WTC11 (cell line): ENCODE measurements at regions not wholly inside any gene's neighbourhood (a gene's known extent, or its start where the extent isn't known, plus 50 kb on each side); places are given as distances from the start of the nearest gene placed in this dataset.

ENCODE experiments used
- ATAC-seq: fragments of 200-7000 bp; cut with Tn5 transposase; 2 replicates; pipeline ENCODE4 v1.10.0; 2021; ENCODE audit warnings: mild to moderate bottlenecking, moderate library complexity
- CTCF ChIA-PET: fragments of 300-600 bp; sonication (Branson Sonifier 250); formaldehyde crosslinking; loops from one replicate; lab custom pipeline; 2021; ENCODE audit warnings: antibody characterized with exemption; lab: Charles Lee
- POLR2A ChIA-PET: fragments of 350-600 bp; sonication (Branson Sonifier 250); formaldehyde crosslinking; loops from one replicate; lab custom pipeline; 2021; ENCODE audit warnings: antibody characterized with exemption; lab: Charles Lee
- DNase-seq: peaks from one replicate; pipeline ENCODE4 v3.0.0; 2021; ENCODE audit warnings: low spot score
- H3K27ac Mint-ChIP-seq: 2 replicates; pipeline ENCODE4 v1.8.0; 2021; ENCODE audit warnings: mixed read lengths
- H3K27me3 Mint-ChIP-seq: 2 replicates; pipeline ENCODE4 v1.8.0; 2021; ENCODE audit warnings: low read depth, mild to moderate bottlenecking, moderate library complexity, mixed read lengths
- H3K36me3 Mint-ChIP-seq: 2 replicates; pipeline ENCODE4 v1.8.0; 2021; ENCODE audit warnings: mixed read lengths
- H3K4me1 Mint-ChIP-seq: 2 replicates; pipeline ENCODE4 v1.8.0; 2022; ENCODE audit warnings: mixed read lengths
- H3K4me3 Mint-ChIP-seq: 2 replicates; pipeline ENCODE4 v1.8.0; 2021; ENCODE audit warnings: mild to moderate bottlenecking, moderate library complexity, mixed read lengths
- H3K9me3 Mint-ChIP-seq: 2 replicates; pipeline ENCODE4 v1.8.0; 2021; ENCODE audit warnings: mixed read lengths
- ATF6 ChIP-seq: sonication (generic); formaldehyde crosslinking; IDR thresholded peaks from 2 replicates; pipeline ENCODE4 v1.8.1; 2023; ENCODE audit warnings: mild to moderate bottlenecking, missing genetic modification reagents
- CREB1 ChIP-seq: sonication (generic); formaldehyde crosslinking; IDR thresholded peaks from 2 replicates; pipeline ENCODE4 v1.8.0; 2023; ENCODE audit warnings: mild to moderate bottlenecking, missing genetic modification reagents
- E2F5 ChIP-seq: sonication (generic); formaldehyde crosslinking; IDR thresholded peaks from 2 replicates; pipeline ENCODE4 v1.8.1; 2022; ENCODE audit warnings: mild to moderate bottlenecking, moderate library complexity, missing genetic modification reagents
- EMX1 ChIP-seq: fragments of 250-450 bp; sonication (Bioruptor Pico); IDR thresholded peaks from 2 replicates; pipeline ENCODE4 v1.8.0; 2021; ENCODE audit warnings: mild to moderate bottlenecking
- JAZF1 ChIP-seq: fragments of 250-450 bp; sonication (Bioruptor Pico); IDR thresholded peaks from 2 replicates; pipeline ENCODE4 v1.9.0; 2021; ENCODE audit warnings: moderate library complexity, mild to moderate bottlenecking, inconsistent platforms
- NFE2L1 ChIP-seq: sonication (generic); formaldehyde crosslinking; IDR thresholded peaks from 2 replicates; pipeline ENCODE4 v1.8.1; 2023; ENCODE audit warnings: missing genetic modification reagents
- NFYB ChIP-seq: sonication (generic); formaldehyde crosslinking; conservative IDR thresholded peaks from 2 replicates; pipeline ENCODE4 v1.8.0; 2022; ENCODE audit warnings: low read depth, missing genetic modification reagents
- NR3C1 ChIP-seq: sonication (generic); formaldehyde crosslinking; conservative IDR thresholded peaks from 2 replicates; pipeline ENCODE4 v1.8.1; 2023; ENCODE audit warnings: low read depth, mild to moderate bottlenecking, missing genetic modification reagents
- SMAD3 ChIP-seq: sonication (generic); formaldehyde crosslinking; IDR thresholded peaks from 2 replicates; pipeline ENCODE4 v1.8.0; 2022; ENCODE audit warnings: missing genetic modification reagents, mild to moderate bottlenecking, borderline replicate concordance
- SOX15 ChIP-seq: fragments of 250-450 bp; sonication (Bioruptor Pico); IDR thresholded peaks from 2 replicates; pipeline ENCODE4 v1.9.0; 2021; ENCODE audit warnings: mild to moderate bottlenecking
- SP1 ChIP-seq: sonication (generic); formaldehyde crosslinking; conservative IDR thresholded peaks from 2 replicates; pipeline ENCODE4 v1.8.1; 2022; ENCODE audit warnings: missing genetic modification reagents
- TEAD1 ChIP-seq: sonication (generic); formaldehyde crosslinking; IDR thresholded peaks from 2 replicates; pipeline ENCODE4 v1.8.0; 2022; ENCODE audit warnings: mild to moderate bottlenecking, missing genetic modification reagents
- TP53 ChIP-seq: sonication (generic); formaldehyde crosslinking; IDR thresholded peaks from 2 replicates; pipeline ENCODE4 v1.8.1; 2023; ENCODE audit warnings: mild to moderate bottlenecking, missing genetic modification reagents
- ZMAT4 ChIP-seq: fragments of 250-450 bp; sonication (Bioruptor Pico); IDR thresholded peaks from 2 replicates; pipeline ENCODE4 v1.9.0; 2021; ENCODE audit warnings: mild to moderate bottlenecking
- ZNF232 ChIP-seq: sonication (generic); formaldehyde crosslinking; IDR thresholded peaks from 2 replicates; pipeline ENCODE4 v1.8.0; 2022; ENCODE audit warnings: mild to moderate bottlenecking, missing genetic modification reagents
- ZNF416 ChIP-seq: fragments of 250-450 bp; sonication (Bioruptor Pico); IDR thresholded peaks from 2 replicates; pipeline ENCODE4 v1.9.0; 2021; ENCODE audit warnings: mild to moderate bottlenecking, inconsistent platforms
- TF ChIP-seq, protein P1 (sequence below): sonication (generic); formaldehyde crosslinking; conservative IDR thresholded peaks from 2 replicates; pipeline ENCODE4 v1.8.1; 2022; ENCODE audit warnings: mild to moderate bottlenecking, missing genetic modification reagents
- TF ChIP-seq, protein P2 (sequence below): sonication (generic); formaldehyde crosslinking; IDR thresholded peaks from 2 replicates; pipeline ENCODE4 v1.8.0; 2022; ENCODE audit warnings: mild to moderate bottlenecking, missing genetic modification reagents
- TF ChIP-seq, protein P3 (sequence below): sonication (generic); formaldehyde crosslinking; IDR thresholded peaks from 2 replicates; pipeline ENCODE4 v1.8.1; 2022; ENCODE audit warnings: low read depth, mild to moderate bottlenecking, moderate library complexity, missing genetic modification reagents, borderline replicate concordance

DNA sequence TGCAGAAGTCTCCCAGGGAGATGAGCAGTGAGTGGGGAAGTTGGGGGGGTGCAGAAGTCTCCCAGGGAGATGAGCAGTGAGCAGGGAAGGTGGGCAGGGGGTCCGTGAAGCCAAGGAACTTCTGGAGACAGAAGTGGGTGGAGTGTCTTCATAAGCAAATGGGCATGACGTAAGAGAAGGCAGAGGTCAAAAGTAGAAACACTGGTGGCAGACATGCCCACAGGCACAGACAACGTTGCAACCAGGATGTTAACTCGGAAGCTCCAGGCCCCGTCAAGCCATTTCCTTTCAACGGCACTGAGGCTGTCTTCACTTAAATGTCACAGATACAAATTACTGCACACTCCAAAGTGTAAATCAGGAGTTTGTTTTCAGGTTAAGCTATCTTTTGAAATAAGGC is 186.1 kb downstream of the SHANK2 start:
- H3K4me1 Mint-ChIP-seq: peaks cover 8% of the 10 kb centered on the region
- POLR2A ChIA-PET: no interaction called here
- DNase-seq (no peak), ATAC-seq (no peak)
- TF ChIP-seq, protein P1, sequence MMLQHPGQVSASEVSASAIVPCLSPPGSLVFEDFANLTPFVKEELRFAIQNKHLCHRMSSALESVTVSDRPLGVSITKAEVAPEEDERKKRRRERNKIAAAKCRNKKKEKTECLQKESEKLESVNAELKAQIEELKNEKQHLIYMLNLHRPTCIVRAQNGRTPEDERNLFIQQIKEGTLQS: no peak
- TF ChIP-seq ATF6 (no peak), CREB1 (no peak), JAZF1 (no peak), SP1 (CRISPR knock-in tag) (no peak), NFYB (CRISPR knock-in tag) (no peak), SOX15 (CRISPR knock-in tag) (no peak), ZMAT4 (no peak), E2F5 (CRISPR knock-in tag) (no peak), ZNF232 (CRISPR knock-in tag) (no peak)
- TF ChIP-seq, protein P2, sequence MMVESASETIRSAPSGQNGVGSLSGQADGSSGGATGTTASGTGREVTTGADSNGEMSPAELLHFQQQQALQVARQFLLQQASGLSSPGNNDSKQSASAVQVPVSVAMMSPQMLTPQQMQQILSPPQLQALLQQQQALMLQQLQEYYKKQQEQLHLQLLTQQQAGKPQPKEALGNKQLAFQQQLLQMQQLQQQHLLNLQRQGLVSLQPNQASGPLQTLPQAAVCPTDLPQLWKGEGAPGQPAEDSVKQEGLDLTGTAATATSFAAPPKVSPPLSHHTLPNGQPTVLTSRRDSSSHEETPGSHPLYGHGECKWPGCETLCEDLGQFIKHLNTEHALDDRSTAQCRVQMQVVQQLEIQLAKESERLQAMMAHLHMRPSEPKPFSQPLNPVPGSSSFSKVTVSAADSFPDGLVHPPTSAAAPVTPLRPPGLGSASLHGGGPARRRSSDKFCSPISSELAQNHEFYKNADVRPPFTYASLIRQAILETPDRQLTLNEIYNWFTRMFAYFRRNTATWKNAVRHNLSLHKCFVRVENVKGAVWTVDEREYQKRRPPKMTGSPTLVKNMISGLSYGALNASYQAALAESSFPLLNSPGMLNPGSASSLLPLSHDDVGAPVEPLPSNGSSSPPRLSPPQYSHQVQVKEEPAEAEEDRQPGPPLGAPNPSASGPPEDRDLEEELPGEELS (CRISPR knock-in tag): no peak
- TF ChIP-seq, protein P3, sequence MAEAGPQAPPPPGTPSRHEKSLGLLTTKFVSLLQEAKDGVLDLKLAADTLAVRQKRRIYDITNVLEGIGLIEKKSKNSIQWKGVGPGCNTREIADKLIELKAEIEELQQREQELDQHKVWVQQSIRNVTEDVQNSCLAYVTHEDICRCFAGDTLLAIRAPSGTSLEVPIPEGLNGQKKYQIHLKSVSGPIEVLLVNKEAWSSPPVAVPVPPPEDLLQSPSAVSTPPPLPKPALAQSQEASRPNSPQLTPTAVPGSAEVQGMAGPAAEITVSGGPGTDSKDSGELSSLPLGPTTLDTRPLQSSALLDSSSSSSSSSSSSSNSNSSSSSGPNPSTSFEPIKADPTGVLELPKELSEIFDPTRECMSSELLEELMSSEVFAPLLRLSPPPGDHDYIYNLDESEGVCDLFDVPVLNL (CRISPR knock-in tag): no peak
- no peaks in the 10 kb centered on the region for H3K27me3 Mint-ChIP-seq
- no peak overlapping the region for H3K27ac Mint-ChIP-seq
- H3K9me3 Mint-ChIP-seq: no peaks in the 10 kb centered on the region; the same call in 1 of the 2 replicates
- CTCF ChIA-PET: no interaction called here
- no peak overlapping the region for H3K4me3 Mint-ChIP-seq
- H3K36me3 Mint-ChIP-seq: peaks cover 11% of the 10 kb centered on the region

DNA sequence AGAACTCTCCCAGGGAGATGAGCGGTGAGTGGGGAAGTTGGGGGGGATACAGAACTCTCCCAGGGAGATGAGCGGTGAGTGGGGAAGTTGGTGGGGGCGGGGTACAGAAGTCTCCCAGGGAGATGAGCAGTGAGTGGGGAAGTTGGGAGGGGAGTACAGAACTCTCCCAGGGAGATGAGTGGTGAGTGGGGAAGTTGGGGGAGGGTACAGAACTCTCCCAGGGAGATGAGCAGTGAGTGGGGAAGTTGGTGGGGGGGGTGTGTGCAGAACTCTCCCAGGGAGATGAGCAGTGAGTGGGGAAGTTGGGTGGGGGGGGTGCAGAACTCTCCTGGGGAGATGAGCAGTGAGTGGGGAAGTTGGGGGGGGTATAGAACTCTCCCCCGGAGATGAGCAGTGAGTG is 186.5 kb downstream of the SHANK2 start:
- no peak for ATAC-seq
- no peak overlapping the region for H3K27ac Mint-ChIP-seq
- H3K36me3 Mint-ChIP-seq: peaks cover 6% of the 10 kb centered on the region
- no peaks in the 10 kb centered on the region for H3K9me3 Mint-ChIP-seq
- POLR2A ChIA-PET: no interaction called here
- H3K27me3 Mint-ChIP-seq: no peaks in the 10 kb centered on the region
- TF ChIP-seq ATF6 (no peak), SP1 (CRISPR knock-in tag) (no peak), EMX1 (CRISPR knock-in tag) (no peak), NFE2L1 (no peak), TEAD1 (CRISPR knock-in tag) (no peak), SMAD3 (CRISPR knock-in tag) (no peak), ZNF416 (no peak), TP53 (no peak), NR3C1 (CRISPR knock-in tag) (no peak)
- peaks cover 8% of the 10 kb centered on the region for H3K4me1 Mint-ChIP-seq
- no peak for DNase-seq
- H3K4me3 Mint-ChIP-seq: no peak overlapping the region
- CTCF ChIA-PET: no interaction called here
